ENCODE measurements at regions not wholly inside any gene's neighbourhood (a gene's known extent, or its start where the extent isn't known, plus 50 kb on each side); places are given as distances from the start of the nearest gene placed in this dataset.

- H3K27me3 ChIP-seq, result no peaks in the 10 kb centered on the region
- intact Hi-C loops (cut with DNase I), result no loop called here
- H3K9me3 ChIP-seq, result peaks cover 0 to 4% of the 10 kb centered on the region in 2 donors
- peaks cover under 1% of the 10 kb centered on the region for H3K4me1 ChIP-seq (ENCODE audit: insufficient read depth)
- H3K27ac ChIP-seq, result no peak overlapping the region
- 75 to 86% (median 84%) methylated on average over 3 of the region's 3 CpGs for WGBS, 3 donors
- no peak overlapping the region for H3K4me3 ChIP-seq
- no peaks in the 10 kb centered on the region for H3K36me3 ChIP-seq
- TF ChIP-seq POLR2A (IDR thresholded peaks at IDR 0.05), result no peak
- TF ChIP-seq CTCF (IDR thresholded peaks at IDR 0.05), result no peak
- TF ChIP-seq EP300 (IDR thresholded peaks at IDR 0.05), result no peak
- DNase-seq, result no peak
Observed at GRCh38 chr3:54021071-54021470, 101.3 kb upstream of the CACNA2D3 start.

- TF ChIP-seq POLR2A (IDR thresholded peaks at IDR 0.05), result no peak
- TF ChIP-seq CTCF (IDR thresholded peaks at IDR 0.05), result no peak
- TF ChIP-seq EP300 (IDR thresholded peaks at IDR 0.05), result no peak
- peaks cover 0 to 4% of the 10 kb centered on the region in 2 donors for H3K9me3 ChIP-seq
- no peak overlapping the region for H3K4me3 ChIP-seq
- no peaks in the 10 kb centered on the region for H3K36me3 ChIP-seq
- no peaks in the 10 kb centered on the region for H3K4me1 ChIP-seq (ENCODE audit: insufficient read depth)
- DNase-seq, result no peak
- no peak overlapping the region for H3K27ac ChIP-seq
- 89 to 96% (median 92%) methylated on average over 3 of the region's 3 CpGs for WGBS, 3 donors
- no peaks in the 10 kb centered on the region for H3K27me3 ChIP-seq
- intact Hi-C loops (cut with DNase I), result no loop called here
Observed at GRCh38 chr3:54020436-54020835, 101.9 kb upstream of the CACNA2D3 start.

- Histone ChIP-seq H3K27me3 (no peaks in the 10 kb centered on the region), H3K9me3 (peaks cover 0 to 4% of the 10 kb centered on the region in 2 donors), H3K4me1 (ENCODE audit: insufficient read depth) (no peaks in the 10 kb centered on the region), H3K27ac (no peak overlapping the region), H3K4me3 (no peak overlapping the region), H3K36me3 (no peaks in the 10 kb centered on the region)
- no peak for DNase-seq
- 58 to 63% (median 59%) methylated on average over 3 of the region's 3 CpGs for WGBS, 3 donors
- TF ChIP-seq EP300 (IDR thresholded peaks at IDR 0.05), result no peak
- TF ChIP-seq POLR2A (IDR thresholded peaks at IDR 0.05), result no peak
- no peak for TF ChIP-seq CTCF (IDR thresholded peaks at IDR 0.05)
- intact Hi-C loops (cut with DNase I), result no loop called here
Observed at GRCh38 chr3:54014067-54014466, 108.3 kb upstream of the CACNA2D3 start.

GRCh38 chr3:54008744-54009143, 113.6 kb upstream of the CACNA2D3 start:
- H3K36me3 ChIP-seq, result no peaks in the 10 kb centered on the region
- H3K27ac ChIP-seq, result no peak overlapping the region
- no peak overlapping the region for H3K4me3 ChIP-seq
- H3K4me1 ChIP-seq (ENCODE audit: insufficient read depth), result no peaks in the 10 kb centered on the region
- no peaks in the 10 kb centered on the region for H3K27me3 ChIP-seq
- intact Hi-C loops (cut with DNase I), result no loop called here
- TF ChIP-seq POLR2A (IDR thresholded peaks at IDR 0.05) (no peak), CTCF (IDR thresholded peaks at IDR 0.05) (no peak), EP300 (IDR thresholded peaks at IDR 0.05) (no peak)
- no peak for DNase-seq
- no peaks in the 10 kb centered on the region for H3K9me3 ChIP-seq
- WGBS, 3 donors, result 84 to 91% (median 84%) methylated on average over 2 of the region's 2 CpGs

- no peak for DNase-seq
- H3K27ac ChIP-seq, result no peak overlapping the region
- no peak overlapping the region for H3K4me3 ChIP-seq
- H3K4me1 ChIP-seq (ENCODE audit: insufficient read depth), result no peaks in the 10 kb centered on the region
- H3K9me3 ChIP-seq, result no peaks in the 10 kb centered on the region
- WGBS, 3 donors, result 87 to 93% (median 91%) methylated on average over 6 of the region's 6 CpGs
- H3K36me3 ChIP-seq, result no peaks in the 10 kb centered on the region
- H3K27me3 ChIP-seq, result no peaks in the 10 kb centered on the region
- no peak for TF ChIP-seq POLR2A (IDR thresholded peaks at IDR 0.05)
- no peak for TF ChIP-seq EP300 (IDR thresholded peaks at IDR 0.05)
- TF ChIP-seq CTCF (IDR thresholded peaks at IDR 0.05), result no peak
- intact Hi-C loops (cut with DNase I), result no loop called here
Observed at GRCh38 chr3:54008099-54008498, 114.3 kb upstream of the CACNA2D3 start.
